NOMO-1 treated with DMSO at 0.1 percent for 48 hours (cell line): ENCODE measurements at regions not wholly inside any gene's neighbourhood (a gene's known extent, or its start where the extent isn't known, plus 50 kb on each side); places are given as distances from the start of the nearest gene placed in this dataset.

Experiments used
- DNase-seq: peaks from one replicate; lab custom pipeline; 2025; ENCODE audit not compliant: unreplicated experiment; lab: John Stamatoyannopoulos, UW

GRCh38 chr13:39232999-39233398 is 194.7 kb downstream of the NHLRC3 start:
- DNase-seq: no peak

GRCh38 chr13:39233519-39233918 is 195.3 kb downstream of the NHLRC3 start:
- DNase-seq: no peak

- no peak for DNase-seq
Observed at GRCh38 chr13:39244561-39245230, 206.4 kb downstream of the NHLRC3 start.

GRCh38 chr13:39245688-39246087 is 207.4 kb downstream of the NHLRC3 start:
- no peak for DNase-seq

GRCh38 chr13:39249982-39250381 is 211.7 kb downstream of the NHLRC3 start:
- DNase-seq: no peak

DNA sequence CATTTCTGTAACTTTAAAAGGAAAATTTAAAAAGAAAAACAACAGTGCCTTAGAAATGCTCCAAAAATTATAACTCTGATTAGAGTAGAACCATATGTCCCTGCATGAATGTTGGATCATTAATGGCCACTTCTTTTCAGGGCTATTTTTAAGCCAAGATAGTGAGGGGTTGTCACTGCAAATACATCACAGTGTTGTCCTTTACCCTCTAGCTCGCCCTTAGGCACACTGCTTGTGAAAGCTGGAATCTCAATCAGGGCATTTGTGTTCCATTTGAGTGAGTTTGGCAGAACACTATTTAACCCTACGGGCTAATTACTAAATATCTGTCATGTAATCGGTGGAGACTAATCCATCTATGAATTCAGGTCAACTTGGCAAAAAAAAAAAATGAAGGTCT is 212.2 kb downstream of the NHLRC3 start:
- DNase-seq: no peak

GRCh38 chr13:39251340-39251739 is 213.1 kb downstream of the NHLRC3 start:
- no peak for DNase-seq

DNA sequence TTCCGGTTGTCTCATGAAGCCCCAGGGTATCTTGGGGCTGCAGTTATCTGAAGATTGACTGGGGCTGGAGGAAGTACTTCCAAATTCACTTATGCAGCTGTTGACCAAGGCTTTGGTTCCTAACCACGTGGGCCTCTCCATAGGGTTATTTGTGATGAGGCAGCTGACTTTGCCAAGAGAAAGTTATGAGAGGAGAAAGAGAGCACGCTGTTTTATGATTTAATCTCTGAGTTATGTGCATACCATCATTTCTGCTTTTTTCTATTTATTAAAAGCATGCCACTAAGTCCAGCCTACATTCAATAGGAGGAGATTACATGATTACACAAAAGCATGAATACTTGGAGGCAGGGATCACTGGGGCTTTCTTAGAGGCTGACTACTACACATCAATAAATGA is 215.5 kb downstream of the NHLRC3 start:
- no peak for DNase-seq

GRCh38 chr13:39254601-39255000 is 216.3 kb downstream of the NHLRC3 start:
- no peak for DNase-seq

GRCh38 chr13:39257642-39258041 is 219.4 kb downstream of the NHLRC3 start:
- no peak for DNase-seq

- DNase-seq: no peak
Observed at GRCh38 chr13:39259371-39260140, 221.3 kb downstream of the NHLRC3 start.

DNA sequence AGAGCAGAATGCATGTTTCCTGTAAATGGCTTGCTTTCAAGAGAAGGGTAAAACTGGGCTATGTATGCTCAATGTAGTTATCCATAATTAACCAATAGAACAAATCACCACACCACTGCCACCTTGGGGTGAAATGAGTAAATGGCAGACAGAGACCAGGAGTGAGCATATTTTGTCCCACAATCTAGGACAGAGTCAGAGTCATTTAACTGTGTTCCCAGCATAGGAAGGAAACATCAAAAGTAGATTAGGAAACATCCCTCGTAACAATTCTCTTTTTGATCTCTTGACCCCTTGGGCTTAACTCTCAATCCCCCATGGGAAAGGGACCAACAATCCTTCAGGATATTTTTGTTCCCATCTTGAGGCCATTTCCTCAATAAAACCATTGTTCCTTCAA is 224.8 kb downstream of the NHLRC3 start:
- no peak for DNase-seq

- no peak for DNase-seq
Observed at GRCh38 chr13:39263531-39263930, 225.3 kb downstream of the NHLRC3 start.

DNA sequence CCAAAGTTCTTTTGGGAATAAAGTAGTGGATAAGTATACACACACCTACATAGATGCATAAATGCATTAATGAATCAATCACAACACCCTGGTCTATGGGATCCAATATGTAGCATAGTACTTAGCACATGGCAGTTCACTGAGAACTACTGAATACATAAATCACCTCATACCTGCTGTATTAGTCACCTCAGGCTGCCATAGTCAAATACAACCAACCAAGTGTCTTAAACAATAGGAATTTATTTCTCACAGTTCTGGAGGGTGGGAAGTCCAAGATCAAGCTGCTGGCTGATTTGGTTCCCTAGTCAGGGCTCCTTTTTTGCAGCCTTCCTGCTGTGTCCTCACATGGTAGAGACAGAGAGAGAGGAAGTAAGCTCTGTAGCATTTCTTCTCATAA is 228.2 kb downstream of the NHLRC3 start:
- DNase-seq: no peak

DNA sequence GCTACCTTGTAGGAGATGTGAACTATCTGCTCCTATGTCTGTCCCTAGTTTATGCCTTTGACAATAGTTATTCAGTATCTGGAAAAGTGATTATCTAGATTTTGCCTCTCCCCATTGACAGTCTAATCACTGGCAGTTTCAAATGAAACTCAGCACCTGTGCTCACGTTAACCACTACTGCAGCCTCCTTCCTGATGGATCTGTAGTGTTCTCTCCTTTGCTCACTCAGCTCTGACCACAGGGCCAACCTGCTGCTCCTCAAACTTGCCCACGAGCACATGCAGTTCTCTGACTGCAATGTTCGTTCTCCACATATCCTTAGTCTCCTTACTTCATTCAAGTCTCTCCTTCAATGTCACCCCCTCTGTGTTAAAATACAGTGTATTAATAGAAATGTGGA is 230.1 kb downstream of the NHLRC3 start:
- no peak for DNase-seq

- DNase-seq: no peak
Observed at GRCh38 chr13:39269004-39269403, 230.7 kb downstream of the NHLRC3 start.

- no peak for DNase-seq
Observed at GRCh38 chr13:39269411-39269810, 231.2 kb downstream of the NHLRC3 start.

DNA sequence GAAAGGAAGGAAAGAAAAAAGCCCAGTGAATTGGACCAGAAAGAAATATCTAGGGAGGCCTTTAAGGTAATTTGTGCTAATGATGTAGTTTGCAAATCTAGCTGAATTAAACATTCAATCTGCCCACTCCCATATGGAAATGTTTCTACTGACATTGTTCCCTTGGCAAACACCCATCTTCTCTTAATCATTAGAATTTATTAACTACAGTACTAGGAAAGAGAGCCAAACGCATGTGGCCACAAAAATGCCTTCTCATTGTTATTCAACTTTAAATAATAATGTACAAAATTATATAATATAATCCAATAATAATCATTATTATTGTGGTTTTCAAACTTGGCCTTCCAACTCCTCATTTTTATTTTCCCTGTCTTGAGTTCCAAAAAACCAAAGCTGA is 234.7 kb downstream of the NHLRC3 start:
- DNase-seq: no peak

- DNase-seq: no peak
Observed at GRCh38 chr13:39273953-39274738, 235.9 kb downstream of the NHLRC3 start.

GRCh38 chr13:39274739-39275325 is 236.6 kb downstream of the NHLRC3 start:
- no peak for DNase-seq

GRCh38 chr13:39279077-39279476 is 240.8 kb downstream of the NHLRC3 start:
- no peak for DNase-seq
